Liver (tissue), 8 donors: ENCODE measurements at regions not wholly inside any gene's neighbourhood (a gene's known extent, or its start where the extent isn't known, plus 50 kb on each side); places are given as distances from the start of the nearest gene placed in this dataset.

Experiments used
- DNase-seq: peaks from one replicate; pipeline ENCODE4 v3.0.0-alpha.2; 2017; ENCODE audit warnings: low spot score
- H3K27ac ChIP-seq, 2 donors: one replicate each; pipeline ENCODE4 v1.7.0; 2013; ENCODE audit warnings: inconsistent platforms in 2 of 2, low read length in 2 of 2, control low read depth in 1 of 2, low read depth in 1 of 2, mild to moderate bottlenecking in 1 of 2
- H3K27me3 ChIP-seq, 4 donors: one replicate each; pipeline versions ENCODE4 v1.6.1 to v1.7.0; 2013; ENCODE audit warnings: low read length in 3 of 4, inconsistent platforms in 1 of 4, mild to moderate bottlenecking in 1 of 4, moderate library complexity in 1 of 4; ENCODE audit not compliant: control insufficient read depth in 4 of 4, insufficient read depth in 4 of 4
- H3K36me3 ChIP-seq, 4 donors: one replicate each; pipeline versions ENCODE4 v1.6.1 to v1.7.0; 2013; ENCODE audit warnings: low read length in 3 of 4, mild to moderate bottlenecking in 3 of 4, low read depth in 1 of 4, moderate library complexity in 1 of 4; ENCODE audit not compliant: control insufficient read depth in 4 of 4, insufficient read depth in 3 of 4
- H3K4me1 ChIP-seq, 4 donors: one replicate each; pipeline versions ENCODE4 v1.6.1 to v1.7.0; 2013; ENCODE audit warnings: low read length in 3 of 4, mild to moderate bottlenecking in 3 of 4, moderate library complexity in 1 of 4; ENCODE audit not compliant: control insufficient read depth in 4 of 4, insufficient read depth in 4 of 4
- H3K4me3 ChIP-seq, 3 donors: one replicate each; pipeline versions ENCODE4 v1.6.1 to v1.7.0; 2013; ENCODE audit warnings: low read length in 3 of 3, control low read depth in 1 of 3, low read depth in 1 of 3, mild to moderate bottlenecking in 1 of 3
- H3K9ac ChIP-seq, 2 donors: one replicate each; pipeline ENCODE4 v1.7.0; 2013; ENCODE audit warnings: low read length in 2 of 2, mild to moderate bottlenecking in 2 of 2, moderate library complexity in 2 of 2, control low read depth in 1 of 2, low read depth in 1 of 2
- H3K9me3 ChIP-seq, 4 donors: one replicate each; pipeline versions ENCODE4 v1.6.1 to v1.7.0; 2013; ENCODE audit warnings: low read length in 3 of 4; ENCODE audit not compliant: control insufficient read depth in 4 of 4
- ATF3 ChIP-seq: IDR thresholded peaks from 2 replicates; pipeline ENCODE4 v1.6.1; 2016; ENCODE audit warnings: antibody characterized with exemption
- CTCF ChIP-seq: fragments of 150-350 bp; IDR thresholded peaks from 2 replicates; pipeline ENCODE4 v1.5.1; 2017; ENCODE audit warnings: improper control_type of control experiment, low read depth, low read length; ENCODE audit not compliant: missing input control
- EGR1 ChIP-seq, 2 donors: IDR thresholded peaks; 2 replicates each; pipeline ENCODE4 v1.6.1; 2016 to 2018; ENCODE audit warnings: antibody characterized with exemption in 2 of 2, low read depth in 2 of 2
- FOXA1 ChIP-seq: IDR thresholded peaks from 2 replicates; pipeline ENCODE4 v1.6.1; 2016; ENCODE audit warnings: antibody characterized with exemption
- FOXA2 ChIP-seq: IDR thresholded peaks from 2 replicates; pipeline ENCODE4 v1.6.1; 2016; ENCODE audit warnings: antibody characterized with exemption
- GABPA ChIP-seq, 2 donors: IDR thresholded peaks in 1 of 2; conservative IDR thresholded peaks in 1 of 2; 2 replicates each; pipeline ENCODE4 v1.6.1; 2016; ENCODE audit warnings: antibody characterized with exemption in 2 of 2, mild to moderate bottlenecking in 1 of 2, moderate library complexity in 1 of 2
- HNF4A ChIP-seq, 2 donors: conservative IDR thresholded peaks; 2 replicates each; pipeline ENCODE4 v1.6.1; 2016; ENCODE audit warnings: antibody characterized with exemption in 2 of 2, mild to moderate bottlenecking in 2 of 2
- HNF4G ChIP-seq: IDR thresholded peaks from 2 replicates; pipeline ENCODE4 v1.6.1; 2016; ENCODE audit warnings: antibody characterized with exemption
- JUND ChIP-seq, 2 donors: IDR thresholded peaks; 2 replicates each; pipeline ENCODE4 v1.6.1; 2016; ENCODE audit warnings: antibody characterized with exemption in 2 of 2
- MAX ChIP-seq: IDR thresholded peaks from 2 replicates; pipeline ENCODE4 v1.6.1; 2016; ENCODE audit warnings: antibody characterized with exemption
- NR2F2 ChIP-seq: IDR thresholded peaks from 2 replicates; pipeline ENCODE4 v1.6.1; 2016; ENCODE audit warnings: antibody characterized with exemption
- RAD21 ChIP-seq, 2 donors: IDR thresholded peaks; 2 replicates each; pipeline ENCODE4 v1.6.1; 2016; ENCODE audit warnings: antibody characterized with exemption in 2 of 2, mild to moderate bottlenecking in 2 of 2
- REST ChIP-seq: IDR thresholded peaks from 2 replicates; pipeline ENCODE4 v1.6.1; 2016; ENCODE audit warnings: antibody characterized with exemption, mild to moderate bottlenecking
- RXRA ChIP-seq, 2 donors: IDR thresholded peaks; 2 replicates each; pipeline ENCODE4 v1.6.1; 2017 to 2018; ENCODE audit warnings: antibody characterized with exemption in 2 of 2, mild to moderate bottlenecking in 1 of 2
- SP1 ChIP-seq: IDR thresholded peaks from 2 replicates; pipeline ENCODE4 v1.6.1; 2018; ENCODE audit warnings: antibody characterized with exemption, mild to moderate bottlenecking
- TAF1 ChIP-seq: conservative IDR thresholded peaks from 2 replicates; pipeline ENCODE4 v1.6.1; 2016; ENCODE audit warnings: antibody characterized with exemption, mild to moderate bottlenecking
- YY1 ChIP-seq: IDR thresholded peaks from 2 replicates; pipeline ENCODE4 v1.6.1; 2016; ENCODE audit warnings: antibody characterized with exemption, mild to moderate bottlenecking
- ZBTB33 ChIP-seq: IDR thresholded peaks from 2 replicates; pipeline ENCODE4 v1.6.1; 2016; ENCODE audit warnings: antibody characterized with exemption
- WGBS: extraction: QIAGEN DNeasy Blood & Tissue Kit; methylation state at CpG from one replicate; pipeline ENCODE4 v1.1.7; 2013; 5-methylcytosine and 5-hydroxymethylcytosine counted together
- donor health status: healthy.
- donor health status: healthy.
- donor health status: healthy.
- donor health status: healthy.
- donor health status: healthy.

- no peak for DNase-seq
- Histone ChIP-seq H3K4me3 (no peak overlapping the region), H3K36me3 (no peaks in the 10 kb centered on the region), H3K4me1 (no peaks in the 10 kb centered on the region), H3K27me3 (peaks cover 0 to 3% (median 0%) of the 10 kb centered on the region in 4 donors), H3K9ac (no peak overlapping the region), H3K9me3 (no peaks in the 10 kb centered on the region), H3K27ac (no peak overlapping the region)
- TF ChIP-seq FOXA1 (no peak), ATF3 (no peak), SP1 (no peak), NR2F2 (no peak), HNF4A (conservative IDR thresholded peaks at IDR 0.05) (no peak), GABPA (IDR thresholded peaks at IDR 0.05 in 1 of 2, conservative IDR thresholded peaks at IDR 0.05 in 1 of 2) (no peak), TAF1 (no peak), FOXA2 (no peak), CTCF (no peak)
- 84% methylated on average over 5 of the region's 5 CpGs for WGBS
These were observed 670.2 kb upstream of the CXADR start for GRCh38 chr21:16842696-16843035.

- WGBS: 90% methylated on average over 2 of the region's 2 CpGs
- Histone ChIP-seq H3K4me1 (no peaks in the 10 kb centered on the region), H3K4me3 (no peak overlapping the region), H3K27me3 (peaks cover 0 to 3% (median 0%) of the 10 kb centered on the region in 4 donors), H3K27ac (no peak overlapping the region), H3K9me3 (no peaks in the 10 kb centered on the region), H3K36me3 (no peaks in the 10 kb centered on the region), H3K9ac (no peak overlapping the region)
- no peak for DNase-seq
- no peak for TF ChIP-seq FOXA2
- TF ChIP-seq HNF4A (conservative IDR thresholded peaks at IDR 0.05): no peak
- TF ChIP-seq HNF4G: no peak
- TF ChIP-seq NR2F2: no peak
- TF ChIP-seq YY1: no peak
- TF ChIP-seq MAX: no peak
- TF ChIP-seq RXRA (IDR thresholded peaks at IDR 0.05): no peak
- no peak for TF ChIP-seq ZBTB33
- no peak for TF ChIP-seq FOXA1
- no peak for TF ChIP-seq SP1
- no peak for TF ChIP-seq JUND (IDR thresholded peaks at IDR 0.05)
- TF ChIP-seq EGR1 (IDR thresholded peaks at IDR 0.05; ENCODE audit: low read depth in 2 of 2): no peak
- no peak for TF ChIP-seq RAD21 (IDR thresholded peaks at IDR 0.05)
- TF ChIP-seq TAF1: no peak
- TF ChIP-seq GABPA (IDR thresholded peaks at IDR 0.05 in 1 of 2, conservative IDR thresholded peaks at IDR 0.05 in 1 of 2): no peak
- no peak for TF ChIP-seq CTCF
- no peak for TF ChIP-seq REST
- TF ChIP-seq ATF3: no peak
These were observed 665.6 kb upstream of the CXADR start for GRCh38 chr21:16847211-16847610.
